H9 (cell line): ENCODE measurements at regions not wholly inside any gene's neighbourhood (a gene's known extent, or its start where the extent isn't known, plus 50 kb on each side); places are given as distances from the start of the nearest gene placed in this dataset.

Experiments
- DNase-seq: peaks from one replicate; pipeline ENCODE4 v3.0.0-alpha.2; 2017
- H2AFZ ChIP-seq: one replicate; pipeline ENCODE4 v1.6.1; 2013; ENCODE audit warnings: mild to moderate bottlenecking, low read length, control low read depth, moderate library complexity
- H2AK5ac ChIP-seq: 2 replicates; pipeline ENCODE4 v1.6.1; 2013; ENCODE audit warnings: low read length, control low read depth, mixed read lengths; ENCODE audit not compliant: insufficient read length
- H2BK120ac ChIP-seq: one replicate; pipeline ENCODE4 v1.6.1; 2013; ENCODE audit warnings: low read depth, mild to moderate bottlenecking, low read length, control low read depth, inconsistent platforms; ENCODE audit not compliant: poor library complexity, severe bottlenecking
- H2BK12ac ChIP-seq: 2 replicates; pipeline ENCODE4 v1.6.1; 2013; ENCODE audit warnings: low read length, control low read depth, mixed read lengths, low read depth; ENCODE audit not compliant: insufficient read length
- H2BK15ac ChIP-seq: 2 replicates; pipeline ENCODE4 v1.6.1; 2013; ENCODE audit warnings: low read depth, low read length, control low read depth
- H2BK20ac ChIP-seq: one replicate; pipeline ENCODE4 v1.6.1; 2013; ENCODE audit warnings: low read depth, mild to moderate bottlenecking, low read length, control low read depth, inconsistent platforms; ENCODE audit not compliant: poor library complexity, severe bottlenecking
- H2BK5ac ChIP-seq: 2 replicates; pipeline ENCODE4 v1.6.1; 2013; ENCODE audit warnings: low read length, control low read depth, mixed read lengths; ENCODE audit not compliant: insufficient read length
- H3K14ac ChIP-seq: 2 replicates; pipeline ENCODE4 v1.6.1; 2013; ENCODE audit warnings: low read length, control low read depth; ENCODE audit not compliant: insufficient read depth
- H3K18ac ChIP-seq: 2 replicates; pipeline ENCODE4 v1.6.1; 2013; ENCODE audit warnings: low read depth, mild to moderate bottlenecking, mixed read lengths, low read length, control low read depth; ENCODE audit not compliant: insufficient read length
- H3K23ac ChIP-seq: 2 replicates; pipeline ENCODE4 v1.6.1; 2013; ENCODE audit warnings: low read length, control low read depth, mixed read lengths, low read depth; ENCODE audit not compliant: insufficient read length
- H3K23me2 ChIP-seq: 2 replicates; pipeline ENCODE4 v1.6.1; 2013; ENCODE audit warnings: low read depth, mild to moderate bottlenecking, mixed read lengths, low read length, control low read depth; ENCODE audit not compliant: insufficient read length, poor library complexity, severe bottlenecking
- H3K27ac ChIP-seq: 2 replicates; pipeline ENCODE4 v1.5.1; 2013; ENCODE audit warnings: low read length, control low read depth, mixed read lengths, low read depth; ENCODE audit not compliant: insufficient read length
- H3K27me3 ChIP-seq: 2 replicates; pipeline ENCODE4 v1.6.1; 2013; ENCODE audit warnings: low read length, control low read depth, inconsistent platforms; ENCODE audit not compliant: insufficient read depth
- H3K4ac ChIP-seq: 2 replicates; pipeline ENCODE4 v1.6.1; 2013; ENCODE audit warnings: low read depth, mild to moderate bottlenecking, control low read depth, inconsistent platforms, low read length, moderate library complexity
- H3K4me1 ChIP-seq: 2 replicates; pipeline ENCODE4 v1.6.1; 2013; ENCODE audit warnings: low read length, control low read depth, inconsistent platforms; ENCODE audit not compliant: insufficient read depth
- H3K4me2 ChIP-seq: 2 replicates; pipeline ENCODE4 v1.6.1; 2013; ENCODE audit warnings: low read length, control low read depth, mixed read lengths; ENCODE audit not compliant: insufficient read length, insufficient read depth
- H3K56ac ChIP-seq: 2 replicates; pipeline ENCODE4 v1.6.1; 2013; ENCODE audit warnings: low read depth, mild to moderate bottlenecking, mixed read lengths, low read length, control low read depth; ENCODE audit not compliant: insufficient read length
- H3K79me1 ChIP-seq: 2 replicates; pipeline ENCODE4 v1.6.1; 2013; ENCODE audit warnings: low read depth, mild to moderate bottlenecking, moderate library complexity, low read length, control low read depth, inconsistent platforms; ENCODE audit not compliant: insufficient read depth, poor library complexity, severe bottlenecking
- H3K79me2 ChIP-seq: 2 replicates; pipeline ENCODE4 v1.6.1; 2013; ENCODE audit warnings: low read length, control low read depth, inconsistent platforms; ENCODE audit not compliant: insufficient read depth
- H3K9ac ChIP-seq: 2 replicates; pipeline ENCODE4 v1.6.1; 2013; ENCODE audit warnings: low read length, control low read depth, mixed read lengths; ENCODE audit not compliant: insufficient read length; ENCODE audit errors: extremely low read depth
- H3K9me3 ChIP-seq: one replicate; pipeline ENCODE4 v1.6.1; 2013; ENCODE audit warnings: low read depth, low read length, inconsistent platforms; ENCODE audit not compliant: control insufficient read depth
- H3T11ph ChIP-seq: one replicate; pipeline ENCODE4 v1.6.1; 2013; ENCODE audit warnings: mild to moderate bottlenecking, low read length, control low read depth, inconsistent platforms
- H4K20me1 ChIP-seq: one replicate; pipeline ENCODE4 v1.6.1; 2013; ENCODE audit not compliant: control insufficient read depth, insufficient read length, insufficient read depth
- H4K5ac ChIP-seq: 2 replicates; pipeline ENCODE4 v1.6.1; 2013; ENCODE audit warnings: low read depth, mild to moderate bottlenecking, mixed read lengths, low read length, control low read depth; ENCODE audit not compliant: insufficient read length
- H4K8ac ChIP-seq: replicated peaks from 2 replicates; pipeline ENCODE4 v1.6.1; 2013; ENCODE audit warnings: low read length, control low read depth, mixed read lengths, low read depth; ENCODE audit not compliant: insufficient read length
- H4K91ac ChIP-seq: 2 replicates; pipeline ENCODE4 v1.6.1; 2013; ENCODE audit warnings: low read depth, mild to moderate bottlenecking, moderate library complexity, mixed read lengths, low read length, control low read depth; ENCODE audit not compliant: insufficient read length
- H3K27ac Mint-ChIP-seq, 3 experiments: 2 replicates in 2 of 3; 3 replicates in 1 of 3; pipeline ENCODE4 v1.8.0; 2020 to 2021; ENCODE audit warnings: mixed read lengths in 3 of 3, mild to moderate bottlenecking in 1 of 3, moderate library complexity in 1 of 3
- H3K27me3 Mint-ChIP-seq: 2 replicates; pipeline ENCODE4 v1.8.0; 2021; ENCODE audit warnings: low read depth, mild to moderate bottlenecking, moderate library complexity, mixed read lengths
- H3K36me3 Mint-ChIP-seq, 3 experiments: 2 replicates in 2 of 3; 3 replicates in 1 of 3; pipeline ENCODE4 v1.8.0; 2020 to 2021; ENCODE audit warnings: low read depth in 3 of 3, mixed read lengths in 3 of 3; ENCODE audit not compliant: insufficient read depth in 1 of 3
- H3K4me1 Mint-ChIP-seq, 2 experiments: 2 replicates each; pipeline ENCODE4 v1.8.0; 2020; ENCODE audit warnings: mixed read lengths in 2 of 2
- H3K4me3 Mint-ChIP-seq, 2 experiments: 2 replicates in 1 of 2; 3 replicates in 1 of 2; pipeline ENCODE4 v1.8.0; 2020 to 2021; ENCODE audit warnings: mild to moderate bottlenecking in 2 of 2, mixed read lengths in 2 of 2, moderate library complexity in 1 of 2
- H3K9me3 Mint-ChIP-seq, 2 experiments: 2 replicates in 1 of 2; 3 replicates in 1 of 2; pipeline ENCODE4 v1.8.0; 2020; ENCODE audit warnings: mild to moderate bottlenecking in 2 of 2, mixed read lengths in 2 of 2, moderate library complexity in 1 of 2
- CTCF ChIP-seq: fragments of 200-600 bp; sonication (generic); conservative IDR thresholded peaks from 3 replicates; pipeline ENCODE4 v1.8.0; 2021; ENCODE audit warnings: antibody characterized with exemption, mild to moderate bottlenecking
- WGBS: extraction: QIAGEN DNeasy Blood & Tissue Kit; methylation state at CpG from one replicate; pipeline ENCODE4 v1.1.7; 2013; ENCODE audit warnings: missing lambda C conversion rate, low lambda C conversion rate, mixed read lengths; ENCODE audit not compliant: insufficient read length; ENCODE audit errors: extremely low coverage; 5-methylcytosine and 5-hydroxymethylcytosine counted together

- Histone ChIP-seq H4K8ac (no peak overlapping the region), H3K9me3 (no peaks in the 10 kb centered on the region), H2BK12ac (no peak overlapping the region), H2BK20ac (no peak overlapping the region), H3K4me2 (no peak overlapping the region), H3K79me2 (no peaks in the 10 kb centered on the region), H4K91ac (no peak overlapping the region), H2BK15ac (no peak overlapping the region), H3K4me1 (peaks cover 7% of the 10 kb centered on the region), H2BK120ac (no peak overlapping the region), H2AK5ac (no peak overlapping the region), H2BK5ac (no peak overlapping the region), H3K27ac (no peak overlapping the region), H3K9ac (no peak overlapping the region), H3K4ac (no peak overlapping the region), H2AFZ (no peak overlapping the region), H3K18ac (no peak overlapping the region), H3K23ac (no peak overlapping the region), H4K20me1 (no peaks in the 10 kb centered on the region), H4K5ac (no peak overlapping the region), H3K79me1 (no peaks in the 10 kb centered on the region), H3K14ac (no peak overlapping the region), H3T11ph (no peak overlapping the region), H3K56ac (no peak overlapping the region), H3K27me3 (no peaks in the 10 kb centered on the region), H3K23me2 (no peaks in the 10 kb centered on the region)
- no peak for TF ChIP-seq CTCF
- peaks cover 19% of the 10 kb centered on the region for H3K27me3 Mint-ChIP-seq
- H3K27ac Mint-ChIP-seq = peak overlapping the region in 1 of 3 experiments; percentile 22; a peak in 1 of 7 replicates
- peaks cover 10 to 11% of the 10 kb centered on the region in 2 experiments for H3K4me1 Mint-ChIP-seq
- WGBS = no CpG with 5 or more reads among the region's 1 CpG
- H3K9me3 Mint-ChIP-seq = peaks cover 0 to 2% of the 10 kb centered on the region in 2 experiments; a peak in 2 of 5 replicates
- no peak overlapping the region for H3K4me3 Mint-ChIP-seq
- no peak for DNase-seq
- H3K36me3 Mint-ChIP-seq = peaks cover 0 to 2% (median 0%) of the 10 kb centered on the region in 3 experiments; a peak in 1 of 7 replicates
Observed at GRCh38 chr20:1737134-1737533, 79.6 kb upstream of the SIRPG start.
